Gastroesophageal sphincter (tissue), 4 donors: ENCODE measurements at regions not wholly inside any gene's neighbourhood (a gene's known extent, or its start where the extent isn't known, plus 50 kb on each side); places are given as distances from the start of the nearest gene placed in this dataset.

Experiments
- ATAC-seq: fragments of 150-250 bp; one replicate; pipeline ENCODE4 v1.9.1; 2016; ENCODE audit warnings: mild to moderate bottlenecking, moderate library complexity
- H3K27ac ChIP-seq, 4 donors: fragments of 200-600 bp; sonication (generic) in 3 of 4; 1 replicate in 3 of 4; 2 replicates in 1 of 4; pipeline ENCODE4 v1.5.1; 2016 to 2019
- H3K27me3 ChIP-seq: fragments of 200-600 bp; sonication (generic); one replicate; pipeline ENCODE4 v1.5.1; 2019
- H3K36me3 ChIP-seq, 2 donors: fragments of 200-600 bp; sonication (generic); one replicate each; pipeline ENCODE4 v1.5.1; 2019; ENCODE audit warnings: control low read depth in 1 of 2
- H3K4me1 ChIP-seq, 3 donors: fragments of 200-600 bp; sonication (generic); 1 replicate in 2 of 3; 2 replicates in 1 of 3; pipeline ENCODE4 v1.5.1; 2016 to 2019; ENCODE audit warnings: control low read depth in 2 of 3
- H3K4me3 ChIP-seq, 2 donors: fragments of 200-600 bp; sonication (generic); one replicate each; pipeline ENCODE4 v1.5.1; 2019; ENCODE audit warnings: mild to moderate bottlenecking in 1 of 2, moderate library complexity in 1 of 2
- H3K9me3 ChIP-seq, 3 donors: fragments of 200-600 bp; sonication (generic); one replicate each; pipeline ENCODE4 v1.5.1; 2017 to 2019; ENCODE audit warnings: control low read depth in 2 of 3
- CTCF ChIP-seq, 4 experiments: fragments of 200-600 bp in 2 of 4; fragments of 450-650 bp in 2 of 4; sonication (generic) in 1 of 4; IDR thresholded peaks; one replicate each; pipeline ENCODE4 v1.5.1; 2017 to 2019; ENCODE audit warnings: antibody characterized with exemption in 4 of 4, mild to moderate bottlenecking in 2 of 4, moderate library complexity in 2 of 4
- EP300 ChIP-seq: sonication (generic); formaldehyde crosslinking; IDR thresholded peaks from one replicate; pipeline ENCODE4 v1.6.1; 2017; ENCODE audit warnings: antibody characterized with exemption, mild to moderate bottlenecking
- POLR2A ChIP-seq, 2 donors: fragments of 450-650 bp; IDR thresholded peaks; one replicate each; pipeline ENCODE4 v1.6.1; 2017; ENCODE audit warnings: antibody characterized with exemption in 2 of 2, mild to moderate bottlenecking in 2 of 2, moderate library complexity in 1 of 2
- POLR2AphosphoS5 ChIP-seq: sonication (generic); formaldehyde crosslinking; IDR thresholded peaks from one replicate; pipeline ENCODE4 v1.6.1; 2017; ENCODE audit warnings: antibody characterized with exemption
- WGBS, 2 donors: methylation state at CpG; one replicate each; pipeline ENCODE4 v1.1.5; 2018; ENCODE audit warnings: low coverage in 1 of 2; 5-methylcytosine and 5-hydroxymethylcytosine counted together

DNA sequence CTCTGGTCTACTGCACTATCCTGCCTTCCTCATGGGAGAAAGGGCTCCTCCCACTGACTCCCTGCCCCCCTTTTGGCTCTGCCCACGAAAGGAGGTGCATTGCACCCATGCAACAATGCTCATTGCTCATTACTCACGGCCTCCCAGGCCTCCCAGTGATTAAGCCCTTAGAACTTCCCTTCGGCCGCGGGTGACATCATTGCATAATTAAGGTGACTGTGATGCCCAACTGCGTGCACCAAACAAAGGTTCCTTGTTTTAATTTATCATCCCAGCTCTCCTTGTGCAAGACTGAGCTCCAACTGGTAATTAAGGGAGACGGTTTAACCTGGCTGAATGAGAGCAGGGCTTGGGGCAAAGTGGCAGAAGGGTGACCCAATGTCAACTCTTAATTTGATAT is 180.4 kb downstream of the GAS1 start:
- 69 to 90% methylated on average over 5 to 7 of the region's 7 CpGs for WGBS, 2 donors
- H3K4me1 ChIP-seq: no peaks in the 10 kb centered on the region
- no peak for ATAC-seq
- no peaks in the 10 kb centered on the region for H3K36me3 ChIP-seq
- no peak overlapping the region for H3K27ac ChIP-seq
- no peaks in the 10 kb centered on the region for H3K27me3 ChIP-seq
- no peaks in the 10 kb centered on the region for H3K9me3 ChIP-seq
- TF ChIP-seq POLR2AphosphoS5 (no peak), CTCF (IDR thresholded peaks at IDR 0.05) (no peak), POLR2A (IDR thresholded peaks at IDR 0.05) (no peak)
- H3K4me3 ChIP-seq: no peak overlapping the region

DNA sequence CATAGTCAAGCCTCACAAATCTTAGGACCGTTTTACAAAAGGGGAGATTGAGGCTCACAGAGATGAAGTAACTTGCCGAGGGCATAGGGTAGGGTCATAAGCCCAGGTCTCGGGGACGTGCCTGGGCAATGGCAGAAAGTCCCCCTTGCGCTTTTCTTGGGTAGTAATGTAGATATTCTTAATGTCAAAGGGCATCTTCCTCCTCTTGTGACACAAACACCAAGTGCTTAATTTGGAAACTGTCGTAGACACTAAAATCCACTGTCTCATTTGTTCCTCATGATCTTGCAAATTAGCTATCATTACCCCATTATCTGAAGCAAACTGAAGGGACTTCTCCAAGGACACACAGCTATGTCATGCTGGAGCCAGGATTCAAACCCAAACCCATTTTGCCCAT is 180.8 kb downstream of the GAS1 start:
- H3K27ac ChIP-seq: no peak overlapping the region
- 90 to 94% methylated on average over 2 to 4 of the region's 6 CpGs for WGBS, 2 donors
- no peaks in the 10 kb centered on the region for H3K9me3 ChIP-seq
- no peak for ATAC-seq
- no peaks in the 10 kb centered on the region for H3K27me3 ChIP-seq
- no peaks in the 10 kb centered on the region for H3K4me1 ChIP-seq
- TF ChIP-seq POLR2A (IDR thresholded peaks at IDR 0.05) (no peak), POLR2AphosphoS5 (no peak), CTCF (IDR thresholded peaks at IDR 0.05) (no peak)
- H3K36me3 ChIP-seq: no peaks in the 10 kb centered on the region
- H3K4me3 ChIP-seq: no peak overlapping the region

DNA sequence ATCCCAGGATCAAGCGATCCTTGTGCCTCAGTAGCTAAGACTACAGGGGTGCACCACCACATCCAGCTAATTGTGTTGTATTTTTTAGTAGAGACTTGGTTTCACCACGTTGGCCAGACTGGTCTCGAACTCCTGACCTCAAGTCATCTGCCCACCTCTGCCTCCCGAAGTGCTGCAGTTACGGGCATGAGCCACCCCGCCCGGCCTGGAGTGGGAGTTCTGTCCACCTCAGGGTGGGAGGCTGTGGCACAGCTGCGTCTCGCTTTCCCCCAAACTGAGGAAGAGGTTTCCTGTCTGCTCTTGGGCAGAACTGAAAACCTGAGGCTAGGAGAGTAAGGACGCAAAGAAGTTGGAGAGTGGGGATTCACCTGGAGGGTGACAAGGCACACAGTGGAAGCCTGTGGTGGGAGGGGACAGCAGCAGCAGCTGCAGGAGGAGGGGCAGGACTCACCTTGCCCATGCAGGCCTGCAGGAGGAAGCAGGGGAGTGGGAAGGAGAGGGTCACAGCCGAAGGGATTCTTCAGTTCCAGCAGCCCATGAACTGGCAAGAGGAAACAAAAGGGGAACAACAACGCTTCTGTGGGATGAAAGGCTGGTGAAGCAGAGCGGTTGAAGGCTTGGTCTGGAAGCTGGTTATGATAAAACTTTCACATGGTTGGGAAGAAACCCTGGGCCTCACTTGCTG is 181.4 kb downstream of the GAS1 start:
- H3K27ac ChIP-seq: no peak overlapping the region
- 73 to 87% methylated on average over 3 of the region's 13 CpGs for WGBS, 2 donors
- H3K4me3 ChIP-seq: no peak overlapping the region
- no peaks in the 10 kb centered on the region for H3K4me1 ChIP-seq
- H3K9me3 ChIP-seq: no peaks in the 10 kb centered on the region
- no peaks in the 10 kb centered on the region for H3K36me3 ChIP-seq
- ATAC-seq: no peak
- no peaks in the 10 kb centered on the region for H3K27me3 ChIP-seq
- no peak for TF ChIP-seq CTCF (IDR thresholded peaks at IDR 0.05)

- no peaks in the 10 kb centered on the region for H3K36me3 ChIP-seq
- no peaks in the 10 kb centered on the region for H3K27me3 ChIP-seq
- H3K4me1 ChIP-seq: no peaks in the 10 kb centered on the region
- TF ChIP-seq CTCF (IDR thresholded peaks at IDR 0.05): no peak
- no peak for TF ChIP-seq POLR2A (IDR thresholded peaks at IDR 0.05)
- no peak for TF ChIP-seq POLR2AphosphoS5
- TF ChIP-seq EP300: no peak
- no peak for ATAC-seq
- H3K4me3 ChIP-seq: no peak overlapping the region
- 93 to 96% methylated on average over 4 to 9 of the region's 13 CpGs for WGBS, 2 donors
- H3K9me3 ChIP-seq: no peaks in the 10 kb centered on the region
- no peak overlapping the region for H3K27ac ChIP-seq
Observed at GRCh38 chr9:86764671-86765343, 182.5 kb downstream of the GAS1 start.

- ATAC-seq: peak; percentile 25
- Histone ChIP-seq H3K9me3 (no peaks in the 10 kb centered on the region), H3K4me1 (no peaks in the 10 kb centered on the region), H3K27ac (no peak overlapping the region), H3K27me3 (no peaks in the 10 kb centered on the region), H3K36me3 (no peaks in the 10 kb centered on the region), H3K4me3 (no peak overlapping the region)
- TF ChIP-seq EP300: no peak
- no peak for TF ChIP-seq CTCF (IDR thresholded peaks at IDR 0.05)
- TF ChIP-seq POLR2A (IDR thresholded peaks at IDR 0.05): no peak
- no peak for TF ChIP-seq POLR2AphosphoS5
- WGBS, 2 donors: 89 to 90% methylated on average over 8 to 9 of the region's 11 CpGs
Observed at GRCh38 chr9:86764221-86764624, 183.1 kb downstream of the GAS1 start.
